NT2/D1 (cell line): ENCODE measurements at regions not wholly inside any gene's neighbourhood (a gene's known extent, or its start where the extent isn't known, plus 50 kb on each side); places are given as distances from the start of the nearest gene placed in this dataset.

ENCODE experiments used
- SUZ12 ChIP-seq: IDR thresholded peaks from 2 replicates; pipeline ENCODE4 v1.6.1; 2011; ENCODE audit not compliant: insufficient read length, insufficient read depth; ENCODE audit errors: extremely low read depth
- YY1 ChIP-seq: IDR thresholded peaks from 2 replicates; pipeline ENCODE4 v1.6.1; 2011; ENCODE audit not compliant: insufficient read length, insufficient read depth

DNA sequence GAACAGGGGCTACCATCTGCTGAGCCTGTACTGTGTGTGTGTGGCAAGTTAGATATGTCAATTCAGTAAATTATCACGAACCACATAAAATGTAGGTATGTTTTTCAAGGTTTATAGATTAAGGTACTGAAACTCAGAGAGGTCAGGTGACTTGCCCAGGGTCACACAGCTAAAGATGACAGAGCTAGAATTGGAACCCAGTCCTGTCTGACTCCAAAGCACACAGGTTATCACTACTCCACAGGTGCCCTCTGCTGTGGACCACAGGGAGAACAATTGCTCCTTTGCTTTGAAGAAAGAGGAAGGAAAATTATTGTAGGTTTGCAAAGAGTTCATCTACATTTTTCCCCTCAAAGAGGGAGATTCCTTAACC, 229.7 kb upstream of the AGAP1 start:
- TF ChIP-seq SUZ12 (no peak), YY1 (no peak)
